ENCODE measurements at regions not wholly inside any gene's neighbourhood (a gene's known extent, or its start where the extent isn't known, plus 50 kb on each side); places are given as distances from the start of the nearest gene placed in this dataset.

DNA sequence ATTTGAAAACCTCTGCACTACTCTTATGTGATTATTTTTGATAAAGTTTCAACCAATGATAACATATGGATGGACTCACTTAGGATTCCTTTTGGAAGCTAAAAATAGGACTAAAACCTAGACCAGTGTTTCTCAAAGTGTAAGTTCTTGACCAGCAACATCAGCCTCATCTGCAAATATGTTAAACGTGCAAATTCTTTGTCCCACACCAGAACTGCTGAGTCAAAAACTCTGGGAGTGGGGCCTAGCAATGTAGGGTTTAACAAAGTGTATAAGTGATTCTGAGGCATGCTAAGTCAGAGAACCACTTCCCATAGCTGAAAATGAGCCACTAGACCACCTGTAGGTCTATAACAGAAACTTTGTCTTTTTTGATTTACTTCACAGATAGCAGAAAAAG lies 1247.2 kb upstream of the PIK3C3 start:
- TF ChIP-seq POLR2A (IDR thresholded peaks at IDR 0.05; ENCODE audit: extremely low read depth, insufficient read length) = no peak
- TF ChIP-seq MYC (IDR thresholded peaks at IDR 0.05; ENCODE audit: low read depth, low read length) = no peak
- no peak for DNase-seq (ENCODE audit: low read depth)
- H3K4me3 ChIP-seq (ENCODE audit: low read depth, low read length) = no peak overlapping the region

GRCh38 chr18:40698129-40698528 lies 1256.9 kb upstream of the PIK3C3 start:
- DNase-seq (ENCODE audit: low read depth) = no peak
- H3K4me3 ChIP-seq (ENCODE audit: low read depth, low read length) = no peak overlapping the region
- TF ChIP-seq, protein P1, sequence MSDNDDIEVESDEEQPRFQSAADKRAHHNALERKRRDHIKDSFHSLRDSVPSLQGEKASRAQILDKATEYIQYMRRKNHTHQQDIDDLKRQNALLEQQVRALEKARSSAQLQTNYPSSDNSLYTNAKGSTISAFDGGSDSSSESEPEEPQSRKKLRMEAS (IDR thresholded peaks at IDR 0.05; ENCODE audit: low read depth, low read length) = no peak
- TF ChIP-seq MYC (IDR thresholded peaks at IDR 0.05; ENCODE audit: low read depth, low read length) (no peak), POLR2A (IDR thresholded peaks at IDR 0.05; ENCODE audit: extremely low read depth, insufficient read length) (no peak)
- TF ChIP-seq, protein P2, sequence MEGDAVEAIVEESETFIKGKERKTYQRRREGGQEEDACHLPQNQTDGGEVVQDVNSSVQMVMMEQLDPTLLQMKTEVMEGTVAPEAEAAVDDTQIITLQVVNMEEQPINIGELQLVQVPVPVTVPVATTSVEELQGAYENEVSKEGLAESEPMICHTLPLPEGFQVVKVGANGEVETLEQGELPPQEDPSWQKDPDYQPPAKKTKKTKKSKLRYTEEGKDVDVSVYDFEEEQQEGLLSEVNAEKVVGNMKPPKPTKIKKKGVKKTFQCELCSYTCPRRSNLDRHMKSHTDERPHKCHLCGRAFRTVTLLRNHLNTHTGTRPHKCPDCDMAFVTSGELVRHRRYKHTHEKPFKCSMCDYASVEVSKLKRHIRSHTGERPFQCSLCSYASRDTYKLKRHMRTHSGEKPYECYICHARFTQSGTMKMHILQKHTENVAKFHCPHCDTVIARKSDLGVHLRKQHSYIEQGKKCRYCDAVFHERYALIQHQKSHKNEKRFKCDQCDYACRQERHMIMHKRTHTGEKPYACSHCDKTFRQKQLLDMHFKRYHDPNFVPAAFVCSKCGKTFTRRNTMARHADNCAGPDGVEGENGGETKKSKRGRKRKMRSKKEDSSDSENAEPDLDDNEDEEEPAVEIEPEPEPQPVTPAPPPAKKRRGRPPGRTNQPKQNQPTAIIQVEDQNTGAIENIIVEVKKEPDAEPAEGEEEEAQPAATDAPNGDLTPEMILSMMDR (IDR thresholded peaks at IDR 0.05; ENCODE audit: low read depth, low read length) = no peak

GRCh38 chr18:40695526-40695925 lies 1259.5 kb upstream of the PIK3C3 start:
- H3K4me3 ChIP-seq (ENCODE audit: low read depth, low read length) = no peak overlapping the region
- no peak for DNase-seq (ENCODE audit: low read depth)
- TF ChIP-seq, protein P1 (IDR thresholded peaks at IDR 0.05; ENCODE audit: low read depth, low read length) = no peak
- TF ChIP-seq, protein P2 (IDR thresholded peaks at IDR 0.05; ENCODE audit: low read depth, low read length) = no peak
- TF ChIP-seq MYC (IDR thresholded peaks at IDR 0.05; ENCODE audit: low read depth, low read length) (no peak), POLR2A (IDR thresholded peaks at IDR 0.05; ENCODE audit: extremely low read depth, insufficient read length) (no peak)

GRCh38 chr18:40692871-40693270 lies 1262.2 kb upstream of the PIK3C3 start:
- DNase-seq (ENCODE audit: low read depth) = no peak
- H3K4me3 ChIP-seq (ENCODE audit: low read depth, low read length) = no peak overlapping the region
- TF ChIP-seq, protein P1 (IDR thresholded peaks at IDR 0.05; ENCODE audit: low read depth, low read length) = no peak
- TF ChIP-seq, protein P2 (IDR thresholded peaks at IDR 0.05; ENCODE audit: low read depth, low read length) = no peak
- TF ChIP-seq MYC (IDR thresholded peaks at IDR 0.05; ENCODE audit: low read depth, low read length) (no peak), POLR2A (IDR thresholded peaks at IDR 0.05; ENCODE audit: extremely low read depth, insufficient read length) (no peak)

GRCh38 chr18:40690062-40690461 lies 1265.0 kb upstream of the PIK3C3 start:
- TF ChIP-seq, protein P2 (IDR thresholded peaks at IDR 0.05; ENCODE audit: low read depth, low read length) = no peak
- TF ChIP-seq POLR2A (IDR thresholded peaks at IDR 0.05; ENCODE audit: extremely low read depth, insufficient read length) (no peak), MYC (IDR thresholded peaks at IDR 0.05; ENCODE audit: low read depth, low read length) (no peak)
- TF ChIP-seq, protein P1 (IDR thresholded peaks at IDR 0.05; ENCODE audit: low read depth, low read length) = no peak
- H3K4me3 ChIP-seq (ENCODE audit: low read depth, low read length) = no peak overlapping the region
- DNase-seq (ENCODE audit: low read depth) = no peak

- no peak for DNase-seq (ENCODE audit: low read depth)
- TF ChIP-seq MYC (IDR thresholded peaks at IDR 0.05; ENCODE audit: low read depth, low read length) (no peak), POLR2A (IDR thresholded peaks at IDR 0.05; ENCODE audit: extremely low read depth, insufficient read length) (no peak)
- TF ChIP-seq, protein P1 (IDR thresholded peaks at IDR 0.05; ENCODE audit: low read depth, low read length) = no peak
- TF ChIP-seq, protein P2 (IDR thresholded peaks at IDR 0.05; ENCODE audit: low read depth, low read length) = no peak
- no peak overlapping the region for H3K4me3 ChIP-seq (ENCODE audit: low read depth, low read length)
Observed at GRCh38 chr18:40687399-40687798, 1267.6 kb upstream of the PIK3C3 start.
